Activated naive CD4-positive, alpha-beta T cell treated with anti-CD3 and anti-CD28 coated beads, Interleukin-2, amount 50 U/mL, for 72 hours (primary cell): ENCODE measurements at regions not wholly inside any gene's neighbourhood (a gene's known extent, or its start where the extent isn't known, plus 50 kb on each side); places are given as distances from the start of the nearest gene placed in this dataset.
A peak's percentile ranks its signal among the peaks of the same experiment; 100 is the strongest.

Experiments used
- ATAC-seq, 2 donors: fragments of 150-1000 bp; cut with Tn5 transposase; 2 replicates each; pipeline ENCODE4 v1.10.0; 2021; ENCODE audit warnings: mild to moderate bottlenecking in 2 of 2, moderate library complexity in 2 of 2
- DNase-seq, 2 donors: peaks; one replicate each; pipeline ENCODE4 v3.0.0; 2021 to 2022; ENCODE audit warnings: low spot score in 2 of 2
- H3K27ac Mint-ChIP-seq, 2 donors: one replicate each; pipeline ENCODE4 v1.8.0; 2022; ENCODE audit warnings: mild to moderate bottlenecking in 2 of 2, mixed read lengths in 2 of 2
- H3K36me3 Mint-ChIP-seq, 2 donors: one replicate each; pipeline ENCODE4 v1.8.0; 2022; ENCODE audit warnings: mixed read lengths in 2 of 2
- H3K9me3 Mint-ChIP-seq, 2 donors: one replicate each; pipeline ENCODE4 v1.8.0; 2022; ENCODE audit warnings: mixed read lengths in 2 of 2

DNA sequence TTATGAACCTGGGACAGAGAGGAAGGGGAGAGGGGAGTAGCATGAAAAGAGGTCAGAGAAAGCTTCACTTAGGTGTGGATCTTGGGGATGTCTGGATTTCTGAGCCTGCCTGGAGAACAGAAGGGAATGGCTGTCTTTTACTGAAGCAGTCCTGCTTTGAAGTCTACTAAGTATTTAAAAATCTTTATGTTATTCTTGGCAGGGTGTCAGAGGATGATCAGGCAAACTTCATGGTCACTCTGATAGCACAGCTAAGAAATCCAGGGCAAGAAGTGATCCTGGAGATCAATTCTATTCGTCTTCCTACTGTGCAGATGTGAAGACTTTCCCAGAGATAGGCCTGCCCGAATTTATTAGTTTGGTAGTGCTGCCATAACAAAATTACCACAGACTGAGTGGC is 464.4 kb upstream of the BOD1L1 start:
- no peak for ATAC-seq
- Mint-ChIP-seq H3K27ac (no peak overlapping the region), H3K9me3 (peaks cover 7 to 13% of the 10 kb centered on the region in 2 donors), H3K36me3 (peaks cover 0 to 6% of the 10 kb centered on the region in 2 donors)
- no peak for DNase-seq

- ATAC-seq: no peak
- Mint-ChIP-seq H3K36me3 (peaks cover 0 to 6% of the 10 kb centered on the region in 2 donors), H3K27ac (no peak overlapping the region)
Observed at GRCh38 chr4:14092741-14093140, 465.2 kb upstream of the BOD1L1 start.

DNA sequence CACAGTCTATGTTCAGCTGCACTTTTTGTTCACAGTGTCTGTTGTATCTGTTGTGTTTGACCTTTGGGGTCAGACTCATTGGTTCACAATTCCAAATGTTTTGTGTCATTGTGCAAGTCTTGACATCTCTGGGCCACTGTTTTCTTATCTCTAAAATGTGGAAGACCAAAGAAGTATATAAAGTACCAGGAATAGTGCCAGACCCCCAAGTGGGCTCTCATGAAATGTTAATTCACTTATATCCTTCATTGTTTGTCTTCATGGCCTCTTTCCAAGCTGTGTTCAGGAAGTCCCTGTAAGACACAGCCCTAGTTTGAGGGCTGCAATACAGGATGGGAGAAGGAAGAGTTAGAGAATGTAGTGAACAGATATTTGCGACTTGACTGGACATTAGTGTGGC is 468.3 kb upstream of the BOD1L1 start:
- Mint-ChIP-seq H3K36me3 (peaks cover 0 to 6% of the 10 kb centered on the region in 2 donors), H3K9me3 (peaks cover 7 to 10% of the 10 kb centered on the region in 2 donors), H3K27ac (no peak overlapping the region)
- no peak for ATAC-seq
- no peak for DNase-seq

More at GRCh38 chr4:14092741-14093140, 465.2 kb upstream of the BOD1L1 start:
- peaks cover 7 to 13% of the 10 kb centered on the region in 2 donors for H3K9me3 Mint-ChIP-seq
- no peak for DNase-seq

GRCh38 chr4:14096396-14096965 is 469.0 kb upstream of the BOD1L1 start:
- Mint-ChIP-seq H3K9me3 (peaks cover 3 to 7% of the 10 kb centered on the region in 2 donors), H3K27ac (no peak overlapping the region), H3K36me3 (peaks cover 0 to 3% of the 10 kb centered on the region in 2 donors)
- ATAC-seq (no peak), DNase-seq (no peak)

DNA sequence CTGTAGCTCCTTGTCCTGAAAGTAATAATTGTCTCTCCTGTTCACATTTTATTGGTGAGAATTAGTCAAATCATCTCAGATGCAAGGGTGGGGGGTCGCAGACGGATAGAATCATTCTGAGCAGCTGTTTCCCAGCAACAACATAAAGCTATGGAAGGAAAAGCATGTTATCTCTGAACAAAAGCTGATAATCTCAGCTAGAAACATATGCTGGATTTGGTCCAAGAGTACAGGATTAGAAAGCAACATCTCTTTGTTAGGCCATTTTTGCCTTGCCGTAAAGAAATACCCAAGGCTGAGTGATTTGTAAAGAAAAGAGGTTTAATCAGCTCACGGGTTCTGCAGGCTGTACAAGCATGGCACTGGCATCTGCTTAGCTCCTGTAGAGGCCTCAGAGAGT is 472.8 kb upstream of the BOD1L1 start:
- no peak for DNase-seq
- no peak overlapping the region for H3K27ac Mint-ChIP-seq
- no peaks in the 10 kb centered on the region for H3K36me3 Mint-ChIP-seq
- ATAC-seq: no peak
- H3K9me3 Mint-ChIP-seq: peaks cover 0 to 4% of the 10 kb centered on the region in 2 donors

DNA sequence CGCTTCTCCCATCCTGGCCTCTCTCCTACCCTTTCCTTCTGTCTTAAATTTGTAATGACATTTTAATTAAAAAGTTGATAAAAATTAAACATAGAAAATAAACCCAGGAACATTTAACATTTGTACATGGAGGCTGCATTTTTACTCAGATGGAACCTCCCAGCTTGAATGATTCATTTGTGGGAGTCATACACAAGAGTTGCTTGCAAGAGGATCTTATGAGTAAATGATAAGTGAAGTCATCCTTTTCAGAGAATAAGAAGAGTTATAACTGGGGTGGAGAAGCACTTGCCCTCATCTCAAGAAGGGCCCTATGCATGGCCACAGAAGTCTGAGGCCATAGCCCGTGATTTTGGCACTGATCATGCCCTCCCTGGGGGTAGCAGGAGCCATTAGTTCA is 482.9 kb upstream of the BOD1L1 start:
- H3K27ac Mint-ChIP-seq: no peak overlapping the region
- DNase-seq (no peak), ATAC-seq (peak in 1 of 2 donors; percentile 34)
- H3K36me3 Mint-ChIP-seq: no peaks in the 10 kb centered on the region
- peaks cover 11 to 15% of the 10 kb centered on the region in 2 donors for H3K9me3 Mint-ChIP-seq

DNA sequence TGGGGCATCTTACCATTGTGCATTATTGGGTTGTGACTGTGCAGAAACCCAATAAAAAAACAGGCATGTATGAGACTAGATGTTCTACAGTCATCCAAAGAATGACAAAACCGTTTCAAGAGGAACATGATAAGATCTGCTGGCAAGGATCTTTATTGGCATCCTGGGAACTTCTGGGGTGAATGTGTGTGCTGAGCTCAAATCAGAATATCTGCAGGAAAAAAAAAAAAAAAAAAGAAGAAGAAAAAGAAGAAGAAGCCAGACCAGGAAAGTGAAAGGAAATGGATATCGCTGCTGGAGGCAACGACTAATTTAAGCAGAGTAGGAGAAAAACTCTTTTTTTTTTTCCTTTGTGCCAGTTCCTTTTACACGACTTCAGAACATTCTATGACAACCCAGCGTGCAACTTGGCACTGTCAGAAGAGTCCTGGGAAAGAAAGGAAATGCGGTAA is 484.2 kb upstream of the BOD1L1 start:
- Mint-ChIP-seq H3K27ac (no peak overlapping the region), H3K9me3 (peaks cover 11 to 12% of the 10 kb centered on the region in 2 donors), H3K36me3 (no peaks in the 10 kb centered on the region)
- ATAC-seq (peak in 1 of 2 donors; percentile 24), DNase-seq (no peak)

- no peak overlapping the region for H3K27ac Mint-ChIP-seq
- ATAC-seq (no peak), DNase-seq (no peak)
- no peaks in the 10 kb centered on the region for H3K36me3 Mint-ChIP-seq
- peaks cover 4 to 6% of the 10 kb centered on the region in 2 donors for H3K9me3 Mint-ChIP-seq
Observed at GRCh38 chr4:14115106-14115505, 487.6 kb upstream of the BOD1L1 start.

DNA sequence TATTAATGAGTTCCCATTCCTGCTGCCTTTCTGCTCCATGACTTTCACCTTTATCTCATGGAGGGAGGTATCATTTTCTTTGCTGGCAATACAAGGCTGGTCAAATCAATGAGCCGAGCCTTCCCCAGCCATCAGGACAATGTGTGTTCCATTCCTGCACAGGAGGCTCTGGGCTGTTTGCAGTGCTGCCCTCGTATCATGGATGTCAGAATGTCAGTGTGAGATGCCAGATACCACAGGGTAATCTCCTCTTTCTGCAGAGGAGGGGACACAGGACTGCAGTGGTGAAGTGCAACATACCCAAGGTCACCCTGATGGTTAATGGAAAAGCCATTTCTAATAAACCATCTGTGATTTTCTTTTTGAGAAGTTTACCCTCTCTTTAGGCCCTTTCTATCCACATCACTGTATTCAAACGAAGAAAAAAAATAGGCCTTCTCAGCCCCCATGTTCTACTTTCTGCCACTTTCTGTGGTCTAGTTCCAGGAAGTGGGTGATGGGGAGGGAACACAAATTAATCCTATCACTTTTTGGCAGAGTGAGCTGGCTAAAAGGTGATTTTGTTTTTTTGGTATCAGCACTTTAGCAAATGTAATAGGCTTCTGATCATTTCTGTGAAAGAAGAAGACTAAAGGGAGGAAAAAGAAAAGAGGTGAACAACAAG is 490.2 kb upstream of the BOD1L1 start:
- ATAC-seq (no peak), DNase-seq (no peak)
- no peak overlapping the region for H3K27ac Mint-ChIP-seq
- H3K9me3 Mint-ChIP-seq: peaks cover 0 to 6% of the 10 kb centered on the region in 2 donors
- no peaks in the 10 kb centered on the region for H3K36me3 Mint-ChIP-seq

- Mint-ChIP-seq H3K27ac (no peak overlapping the region), H3K36me3 (no peaks in the 10 kb centered on the region), H3K9me3 (peaks cover 0 to 3% of the 10 kb centered on the region in 2 donors)
- DNase-seq: no peak
- no peak for ATAC-seq
Observed at GRCh38 chr4:14124816-14125215, 497.3 kb upstream of the BOD1L1 start.

DNA sequence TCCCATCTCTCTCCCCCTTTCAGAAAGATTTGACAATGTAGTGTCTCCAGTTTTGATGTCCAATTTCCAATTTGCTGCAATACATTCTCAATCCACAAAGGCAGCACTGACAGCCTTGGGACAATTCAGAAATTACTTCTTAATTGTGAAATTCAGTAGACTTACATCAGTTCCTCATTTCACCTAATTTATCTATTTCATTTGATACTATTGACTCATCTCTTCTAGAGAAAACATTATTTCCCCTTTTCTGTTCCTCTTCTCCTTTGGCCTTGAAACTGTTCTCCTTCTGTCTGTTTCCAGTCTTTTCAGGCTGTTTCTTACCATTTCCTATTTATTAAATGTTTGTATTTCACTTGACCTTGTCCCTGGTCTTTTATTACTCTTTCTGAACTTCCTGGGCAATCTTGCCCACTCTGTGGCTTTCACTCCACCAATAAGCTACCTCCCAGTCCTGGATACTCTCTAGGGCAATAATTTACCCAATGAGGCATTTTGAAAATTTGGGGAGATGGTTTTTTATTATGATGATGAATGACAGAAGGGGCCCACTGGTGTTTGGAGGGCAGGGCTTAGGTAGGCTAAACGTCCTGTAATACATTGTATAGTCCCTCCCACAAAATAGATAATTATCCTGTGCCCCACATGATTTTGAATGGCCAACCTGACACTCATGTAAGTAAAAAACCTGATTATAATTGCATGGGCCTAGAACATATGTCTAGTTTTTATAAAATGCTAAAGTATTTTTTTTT is 498.0 kb upstream of the BOD1L1 start:
- no peaks in the 10 kb centered on the region for H3K36me3 Mint-ChIP-seq
- H3K9me3 Mint-ChIP-seq: peaks cover 0 to 3% of the 10 kb centered on the region in 2 donors
- ATAC-seq (no peak), DNase-seq (no peak)
- no peak overlapping the region for H3K27ac Mint-ChIP-seq

DNA sequence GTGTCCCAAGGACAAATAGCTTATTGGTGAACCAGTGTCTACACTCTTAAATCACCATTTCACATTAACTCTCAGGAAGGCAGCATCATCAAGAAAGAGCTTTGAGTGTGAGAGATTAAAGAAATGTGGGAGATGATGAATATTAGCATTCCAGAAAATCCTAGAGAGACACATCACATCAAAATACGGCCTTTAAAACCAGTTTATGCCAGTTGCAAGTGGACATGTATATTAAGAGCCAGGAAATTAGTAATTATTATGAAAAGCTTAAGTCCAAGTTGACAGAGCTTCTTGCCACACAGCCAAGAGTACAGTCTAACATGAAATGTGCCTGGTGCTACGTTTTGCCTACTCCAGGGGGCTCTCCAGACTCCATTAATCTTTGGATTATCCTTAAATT is 503.0 kb upstream of the BOD1L1 start:
- Mint-ChIP-seq H3K9me3 (peaks cover 0 to 3% of the 10 kb centered on the region in 2 donors), H3K27ac (no peak overlapping the region), H3K36me3 (no peaks in the 10 kb centered on the region)
- DNase-seq: no peak
- ATAC-seq: no peak

DNA sequence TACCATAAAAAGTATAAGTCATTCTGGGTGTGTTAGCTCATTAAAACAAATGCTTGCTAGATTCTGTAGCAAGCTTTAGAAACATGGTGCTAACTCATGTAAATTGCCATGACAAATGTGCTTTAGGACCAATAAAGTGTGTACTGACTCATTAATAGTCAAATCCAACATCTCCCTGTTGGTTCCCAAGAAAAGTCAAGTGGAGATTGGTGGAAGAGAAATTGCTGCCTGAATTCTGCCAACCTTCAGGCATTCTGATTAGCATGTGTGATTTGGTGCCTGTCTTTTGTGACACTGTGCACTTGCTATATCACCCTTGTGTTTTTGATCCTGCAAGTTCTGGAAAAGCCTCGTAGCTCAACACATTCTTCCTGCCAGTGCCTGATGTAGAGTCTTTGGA is 503.8 kb upstream of the BOD1L1 start:
- DNase-seq: no peak
- ATAC-seq: no peak
- H3K27ac Mint-ChIP-seq: no peak overlapping the region
- no peaks in the 10 kb centered on the region for H3K36me3 Mint-ChIP-seq
- peaks cover 0 to 3% of the 10 kb centered on the region in 2 donors for H3K9me3 Mint-ChIP-seq

- Mint-ChIP-seq H3K9me3 (peaks cover 0 to 3% of the 10 kb centered on the region in 2 donors), H3K27ac (no peak overlapping the region), H3K36me3 (no peaks in the 10 kb centered on the region)
- ATAC-seq (no peak), DNase-seq (no peak)
Observed at GRCh38 chr4:14132301-14132700, 504.8 kb upstream of the BOD1L1 start.

DNA sequence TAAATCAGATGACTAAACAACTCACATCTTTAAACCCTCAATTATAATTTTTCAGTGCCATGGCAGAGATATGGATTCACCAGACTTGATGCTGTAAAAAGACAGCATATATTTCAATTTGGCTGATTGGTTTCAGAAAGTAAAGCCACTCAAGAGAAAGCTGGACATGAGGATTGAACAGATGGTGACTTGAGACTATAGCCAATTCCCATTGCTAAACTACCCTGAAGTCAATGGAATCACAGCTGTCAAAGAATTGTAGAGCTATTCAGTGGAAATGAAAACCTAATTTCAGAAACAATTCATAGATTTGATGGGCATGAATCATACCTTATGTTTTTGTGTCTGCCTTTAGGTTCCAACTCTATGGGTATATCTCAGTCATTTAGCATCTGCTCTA is 510.6 kb upstream of the BOD1L1 start:
- H3K9me3 Mint-ChIP-seq: no peaks in the 10 kb centered on the region
- no peak for ATAC-seq
- no peak for DNase-seq
- no peak overlapping the region for H3K27ac Mint-ChIP-seq
- H3K36me3 Mint-ChIP-seq: no peaks in the 10 kb centered on the region

DNA sequence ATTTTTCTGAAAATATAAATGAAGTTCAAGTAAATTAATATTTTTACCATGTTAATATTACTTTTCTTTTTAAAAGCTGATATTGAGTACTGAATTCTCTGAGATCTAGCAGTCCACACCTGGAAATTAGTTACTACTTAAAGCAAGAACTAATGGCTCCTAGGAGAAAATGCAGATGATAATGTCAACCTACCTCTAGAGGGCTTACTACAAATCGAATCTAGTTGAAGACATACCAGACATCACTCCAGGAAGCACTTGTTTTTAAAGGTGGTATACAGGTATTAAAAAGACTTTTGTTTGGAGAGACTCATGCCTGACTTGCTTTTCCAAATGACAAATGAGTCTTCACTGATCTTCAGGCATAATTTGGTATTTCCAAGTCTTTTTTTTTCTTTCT is 516.4 kb upstream of the BOD1L1 start:
- Mint-ChIP-seq H3K36me3 (no peaks in the 10 kb centered on the region), H3K27ac (no peak overlapping the region), H3K9me3 (no peaks in the 10 kb centered on the region)
- DNase-seq (no peak), ATAC-seq (no peak)

DNA sequence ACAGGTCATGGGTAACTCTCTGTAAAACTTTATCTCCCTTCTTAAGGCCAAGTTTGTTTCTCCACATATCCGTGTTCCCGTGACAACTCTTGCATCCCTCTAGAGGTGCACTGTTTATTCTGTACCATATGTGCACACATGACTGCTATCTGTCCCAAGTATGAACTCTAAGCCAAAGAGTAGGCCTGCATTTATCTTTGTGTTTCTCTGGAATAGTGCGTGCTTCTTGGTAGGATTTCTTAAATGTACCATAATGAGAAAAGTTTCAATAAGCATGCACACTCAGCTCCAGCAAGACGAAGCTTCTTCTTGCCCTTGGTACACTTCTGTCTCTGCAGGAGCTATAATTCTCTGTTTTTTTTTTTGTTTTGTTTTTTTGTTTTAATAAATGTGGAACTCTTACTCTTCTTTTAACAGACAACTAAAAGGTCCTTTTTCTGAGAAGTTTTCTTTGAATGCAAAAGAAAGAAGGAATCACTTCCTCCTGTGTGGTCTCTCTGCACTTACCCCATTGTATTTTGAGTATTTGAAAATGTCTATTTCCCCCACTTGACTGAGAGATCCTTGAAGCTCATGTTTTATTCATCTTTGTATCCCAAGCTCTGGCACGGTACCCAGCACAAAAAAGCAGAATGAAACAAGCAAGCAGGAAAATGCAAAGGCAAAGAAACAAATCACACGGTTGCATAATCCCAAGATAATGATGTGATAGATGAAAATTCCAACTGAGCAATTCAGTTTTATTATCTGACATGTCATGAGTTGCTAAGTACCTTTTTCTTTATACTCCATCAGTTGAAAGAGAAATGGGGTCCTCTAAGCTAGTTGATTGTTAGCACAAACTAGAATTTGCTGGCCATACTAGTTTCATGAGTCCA is 521.9 kb upstream of the BOD1L1 start:
- no peak for DNase-seq
- H3K36me3 Mint-ChIP-seq: no peaks in the 10 kb centered on the region
- H3K27ac Mint-ChIP-seq: no peak overlapping the region
- no peak for ATAC-seq
- no peaks in the 10 kb centered on the region for H3K9me3 Mint-ChIP-seq
